ENCODE measurements at regions not wholly inside any gene's neighbourhood (a gene's known extent, or its start where the extent isn't known, plus 50 kb on each side); places are given as distances from the start of the nearest gene placed in this dataset.

GRCh38 chr2:226679389-226680065, 120.1 kb downstream of the IRS1 start:
- Histone ChIP-seq H3K4me3 (replicated peaks in 1 of 3; ENCODE audit: insufficient read depth in 1 of 3, low read depth in 2 of 3, low read length in 3 of 3) (no peak overlapping the region), H2AFZ (ENCODE audit: low read length) (no peak overlapping the region), H3K27ac (ENCODE audit: extremely low read length, insufficient read depth, low read length) (no peak overlapping the region), H3K4me1 (ENCODE audit: insufficient read depth, low read length) (peaks cover 22% of the 10 kb centered on the region), H3K79me2 (ENCODE audit: insufficient read depth, low read length) (no peaks in the 10 kb centered on the region), H3K4me2 (ENCODE audit: low read depth, low read length) (no peak overlapping the region), H3K9ac (ENCODE audit: insufficient read depth, low read depth, low read length) (no peak overlapping the region), H4K20me1 (ENCODE audit: insufficient read depth, low read length) (no peaks in the 10 kb centered on the region), H3K27me3 (ENCODE audit: control insufficient read depth in 1 of 2, insufficient read depth in 2 of 2, low read length in 2 of 2) (no peaks in the 10 kb centered on the region), H3K9me3 (ENCODE audit: low read length) (no peaks in the 10 kb centered on the region), H3K36me3 (replicated peaks in 1 of 2; ENCODE audit: control insufficient read depth in 1 of 2, insufficient read depth in 2 of 2, low read length in 2 of 2) (no peaks in the 10 kb centered on the region)
- WGBS (ENCODE audit: low lambda C conversion rate), result 91% methylated on average over 7 of the region's 7 CpGs
- ATAC-seq (no peak), FAIRE-seq (no peak), DNase-seq (ENCODE audit: low spot score) (no peak)
- BruUV-seq (replicated peaks), result no TSS peak
- ChIA-PET POLR2A (no interaction called here), CTCF (ENCODE audit: low intra/inter-chr PET ratio, low total read pairs) (no interaction called here)
- intact Hi-C loops (cut with micrococcal nuclease; ENCODE audit: unreplicated experiment) (no loop called here), in situ Hi-C loops (cut with HindIII; ENCODE audit: extremely low pct_ligation_motif_present, low pct_unique_long_range_greater_than_20kb) (no loop called here)
- TF ChIP-seq CENPBD1 (CRISPR knock-in tag; IDR thresholded peaks at IDR 0.05; ENCODE audit: borderline replicate concordance, low read depth) (no peak), ZNF331 (CRISPR knock-in tag; IDR thresholded peaks at IDR 0.05) (peak; percentile 49; the same call in 1 of the 2 replicates), ZNF317 (CRISPR knock-in tag; IDR thresholded peaks at IDR 0.05) (no peak), GTF2F1 (IDR thresholded peaks at IDR 0.05; ENCODE audit: low read length) (no peak), AGO1 (IDR thresholded peaks at IDR 0.05; ENCODE audit: low read depth, low read length, poor library complexity, severe bottlenecking) (no peak), FUBP1 (CRISPR knock-in tag; IDR thresholded peaks at IDR 0.05; ENCODE audit: borderline replicate concordance) (no peak)
